ENCODE measurements at regions not wholly inside any gene's neighbourhood (a gene's known extent, or its start where the extent isn't known, plus 50 kb on each side); places are given as distances from the start of the nearest gene placed in this dataset.

DNA sequence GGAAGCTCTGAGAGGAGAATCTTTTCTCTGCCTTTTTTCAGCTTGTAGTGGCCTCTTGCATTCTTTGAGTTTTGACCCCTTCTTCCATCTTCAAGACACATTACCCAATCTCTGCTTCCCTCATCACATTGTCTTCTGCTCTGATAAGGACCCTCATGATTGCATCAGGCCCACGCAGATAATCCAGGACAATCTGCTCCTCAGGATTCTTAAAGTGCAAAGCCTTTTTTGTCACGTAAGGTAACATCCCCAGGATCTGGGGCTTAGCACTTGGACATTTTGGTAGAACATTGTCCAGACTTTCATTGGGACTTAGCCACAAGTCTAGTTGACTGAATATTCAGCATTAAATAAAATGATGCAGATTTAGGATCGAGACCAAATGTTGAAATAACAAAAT is 521.2 kb downstream of the RMST start:
- TF ChIP-seq, protein P1, sequence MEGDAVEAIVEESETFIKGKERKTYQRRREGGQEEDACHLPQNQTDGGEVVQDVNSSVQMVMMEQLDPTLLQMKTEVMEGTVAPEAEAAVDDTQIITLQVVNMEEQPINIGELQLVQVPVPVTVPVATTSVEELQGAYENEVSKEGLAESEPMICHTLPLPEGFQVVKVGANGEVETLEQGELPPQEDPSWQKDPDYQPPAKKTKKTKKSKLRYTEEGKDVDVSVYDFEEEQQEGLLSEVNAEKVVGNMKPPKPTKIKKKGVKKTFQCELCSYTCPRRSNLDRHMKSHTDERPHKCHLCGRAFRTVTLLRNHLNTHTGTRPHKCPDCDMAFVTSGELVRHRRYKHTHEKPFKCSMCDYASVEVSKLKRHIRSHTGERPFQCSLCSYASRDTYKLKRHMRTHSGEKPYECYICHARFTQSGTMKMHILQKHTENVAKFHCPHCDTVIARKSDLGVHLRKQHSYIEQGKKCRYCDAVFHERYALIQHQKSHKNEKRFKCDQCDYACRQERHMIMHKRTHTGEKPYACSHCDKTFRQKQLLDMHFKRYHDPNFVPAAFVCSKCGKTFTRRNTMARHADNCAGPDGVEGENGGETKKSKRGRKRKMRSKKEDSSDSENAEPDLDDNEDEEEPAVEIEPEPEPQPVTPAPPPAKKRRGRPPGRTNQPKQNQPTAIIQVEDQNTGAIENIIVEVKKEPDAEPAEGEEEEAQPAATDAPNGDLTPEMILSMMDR (conservative IDR thresholded peaks at IDR 0.05; ENCODE audit: low read length) = no peak
- no peak for TF ChIP-seq EZH2phosphoT487 (IDR thresholded peaks at IDR 0.05; ENCODE audit: borderline replicate concordance, low read depth, low read length)
